ENCODE measurements at regions not wholly inside any gene's neighbourhood (a gene's known extent, or its start where the extent isn't known, plus 50 kb on each side); places are given as distances from the start of the nearest gene placed in this dataset.

DNA sequence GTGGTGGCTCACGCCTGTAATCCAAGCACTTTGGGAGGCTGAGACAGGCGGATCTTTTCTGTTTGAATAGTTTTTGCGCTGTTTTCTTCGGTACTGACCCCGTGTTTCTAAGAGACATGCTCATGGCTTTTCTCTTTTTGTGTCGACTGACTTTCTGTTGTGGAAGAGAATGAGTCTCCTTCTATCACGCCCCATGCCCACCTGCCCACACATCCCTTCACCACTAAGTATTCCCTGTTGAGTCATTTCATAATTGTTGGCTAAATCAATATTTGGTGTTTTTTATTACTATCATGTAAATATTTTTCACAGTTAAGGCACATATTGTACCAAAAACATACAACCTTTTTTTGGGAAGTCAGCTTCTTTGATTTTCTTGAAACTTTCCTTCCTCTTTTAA is 198.8 kb upstream of the TWIST2 start:
- no peaks in the 10 kb centered on the region for H3K36me3 Mint-ChIP-seq (ENCODE audit: low read depth)
- peaks cover 6% of the 10 kb centered on the region for H3K4me1 Mint-ChIP-seq (ENCODE audit: low read depth)
- H3K27ac Mint-ChIP-seq: no peak overlapping the region
- no peak for DNase-seq (ENCODE audit: low spot score)
- H3K27me3 Mint-ChIP-seq (ENCODE audit: low read depth): no peaks in the 10 kb centered on the region
- H3K9me3 Mint-ChIP-seq: no peaks in the 10 kb centered on the region
- no peak overlapping the region for H3K4me3 Mint-ChIP-seq (ENCODE audit: low read depth)
- intact Hi-C loops (cut with micrococcal nuclease): no loop called here

GRCh38 chr2:238649936-238650518 is 197.9 kb upstream of the TWIST2 start:
- H3K27me3 Mint-ChIP-seq (ENCODE audit: low read depth): no peaks in the 10 kb centered on the region
- no peaks in the 10 kb centered on the region for H3K36me3 Mint-ChIP-seq (ENCODE audit: low read depth)
- no peaks in the 10 kb centered on the region for H3K4me1 Mint-ChIP-seq (ENCODE audit: low read depth)
- H3K4me3 Mint-ChIP-seq (ENCODE audit: low read depth): no peak overlapping the region
- H3K9me3 Mint-ChIP-seq: no peaks in the 10 kb centered on the region
- H3K27ac Mint-ChIP-seq: no peak overlapping the region
- intact Hi-C loops (cut with micrococcal nuclease): no loop called here
- no peak for DNase-seq (ENCODE audit: low spot score)

- Mint-ChIP-seq H3K27ac (no peak overlapping the region), H3K9me3 (no peaks in the 10 kb centered on the region), H3K4me3 (ENCODE audit: low read depth) (no peak overlapping the region), H3K4me1 (ENCODE audit: low read depth) (no peaks in the 10 kb centered on the region), H3K36me3 (ENCODE audit: low read depth) (no peaks in the 10 kb centered on the region), H3K27me3 (ENCODE audit: low read depth) (no peaks in the 10 kb centered on the region)
- intact Hi-C loops (cut with micrococcal nuclease): no loop called here
- DNase-seq (ENCODE audit: low spot score): no peak
Observed at GRCh38 chr2:238650536-238650935, 197.3 kb upstream of the TWIST2 start.

GRCh38 chr2:238651306-238652052 is 196.4 kb upstream of the TWIST2 start:
- no peaks in the 10 kb centered on the region for H3K4me1 Mint-ChIP-seq (ENCODE audit: low read depth)
- no peaks in the 10 kb centered on the region for H3K36me3 Mint-ChIP-seq (ENCODE audit: low read depth)
- no peak overlapping the region for H3K27ac Mint-ChIP-seq
- no peak for DNase-seq (ENCODE audit: low spot score)
- H3K27me3 Mint-ChIP-seq (ENCODE audit: low read depth): no peaks in the 10 kb centered on the region
- H3K9me3 Mint-ChIP-seq: no peaks in the 10 kb centered on the region
- H3K4me3 Mint-ChIP-seq (ENCODE audit: low read depth): no peak overlapping the region
- intact Hi-C loops (cut with micrococcal nuclease): no loop called here

DNA sequence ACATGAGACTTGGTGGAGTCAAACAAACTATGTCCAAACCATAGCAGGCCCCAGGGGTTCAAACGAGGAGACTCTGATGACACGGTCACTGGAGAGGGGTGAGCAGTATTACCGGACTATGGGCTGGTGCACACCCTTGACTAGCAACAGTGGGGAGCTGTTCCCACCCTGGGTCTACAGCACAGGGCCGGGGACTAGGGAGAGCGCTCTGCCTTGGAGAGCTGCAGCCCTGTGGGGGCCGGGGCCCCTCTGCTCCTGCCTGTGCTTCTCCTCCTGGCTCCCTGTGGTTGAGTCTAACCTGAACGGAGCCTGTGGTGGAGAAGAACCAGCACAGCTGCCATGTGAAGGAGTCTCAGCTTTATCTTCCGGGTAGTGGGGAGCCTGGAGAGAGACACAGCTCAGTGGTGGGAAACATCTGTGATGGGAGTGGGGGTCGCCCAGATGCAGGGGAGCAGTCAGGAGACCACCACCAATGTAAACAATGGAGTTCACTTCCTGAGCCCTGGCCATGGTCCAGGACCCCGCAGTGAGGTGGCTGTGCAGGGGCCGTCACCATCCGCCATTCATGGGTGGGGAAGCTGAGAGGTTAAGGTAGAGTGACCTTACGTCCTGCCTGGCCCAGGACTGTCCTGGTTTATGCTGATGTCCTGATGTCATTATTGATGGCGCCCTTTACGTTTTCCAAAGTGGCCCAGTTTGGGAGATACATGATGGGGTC is 195.7 kb upstream of the TWIST2 start:
- no peak for DNase-seq (ENCODE audit: low spot score)
- no peak overlapping the region for H3K27ac Mint-ChIP-seq

DNA sequence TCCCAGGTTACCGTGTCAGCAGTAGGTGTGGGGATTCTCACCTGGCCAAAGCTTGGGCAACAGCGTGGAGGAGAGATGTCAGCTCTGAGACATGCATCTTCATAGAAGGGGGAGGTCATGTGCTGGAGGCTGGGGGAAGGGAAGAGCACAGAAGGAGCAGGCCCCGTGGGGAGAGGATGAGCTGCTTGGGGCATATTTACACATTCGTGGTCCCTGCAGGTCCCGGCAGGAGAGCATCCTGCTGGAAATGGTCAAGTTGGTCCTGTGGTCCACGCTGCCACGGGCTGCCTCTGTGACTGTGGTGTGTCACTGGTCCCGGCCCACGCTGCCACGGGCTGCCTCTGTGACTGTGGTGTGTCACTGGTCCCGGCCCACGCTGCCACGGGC is 195.1 kb upstream of the TWIST2 start:
- DNase-seq (ENCODE audit: low spot score): no peak
- no peak overlapping the region for H3K27ac Mint-ChIP-seq
- no peaks in the 10 kb centered on the region for H3K4me1 Mint-ChIP-seq (ENCODE audit: low read depth)
- no peak overlapping the region for H3K4me3 Mint-ChIP-seq (ENCODE audit: low read depth)
- intact Hi-C loops (cut with micrococcal nuclease): no loop called here
- no peaks in the 10 kb centered on the region for H3K9me3 Mint-ChIP-seq
- no peaks in the 10 kb centered on the region for H3K27me3 Mint-ChIP-seq (ENCODE audit: low read depth)
- H3K36me3 Mint-ChIP-seq (ENCODE audit: low read depth): no peaks in the 10 kb centered on the region

More for the DNA sequence above, 195.7 kb upstream of the TWIST2 start:
- Mint-ChIP-seq H3K4me1 (ENCODE audit: low read depth) (no peaks in the 10 kb centered on the region), H3K27me3 (ENCODE audit: low read depth) (no peaks in the 10 kb centered on the region), H3K36me3 (ENCODE audit: low read depth) (no peaks in the 10 kb centered on the region), H3K4me3 (ENCODE audit: low read depth) (no peak overlapping the region), H3K9me3 (no peaks in the 10 kb centered on the region)
- intact Hi-C loops (cut with micrococcal nuclease): no loop called here

- H3K27me3 Mint-ChIP-seq (ENCODE audit: low read depth): no peaks in the 10 kb centered on the region
- no peaks in the 10 kb centered on the region for H3K36me3 Mint-ChIP-seq (ENCODE audit: low read depth)
- intact Hi-C loops (cut with micrococcal nuclease): no loop called here
- no peaks in the 10 kb centered on the region for H3K4me1 Mint-ChIP-seq (ENCODE audit: low read depth)
- H3K27ac Mint-ChIP-seq: no peak overlapping the region
- no peak overlapping the region for H3K4me3 Mint-ChIP-seq (ENCODE audit: low read depth)
- no peak for DNase-seq (ENCODE audit: low spot score)
- H3K9me3 Mint-ChIP-seq: no peaks in the 10 kb centered on the region
Observed at GRCh38 chr2:238653431-238654109, 194.3 kb upstream of the TWIST2 start.

DNA sequence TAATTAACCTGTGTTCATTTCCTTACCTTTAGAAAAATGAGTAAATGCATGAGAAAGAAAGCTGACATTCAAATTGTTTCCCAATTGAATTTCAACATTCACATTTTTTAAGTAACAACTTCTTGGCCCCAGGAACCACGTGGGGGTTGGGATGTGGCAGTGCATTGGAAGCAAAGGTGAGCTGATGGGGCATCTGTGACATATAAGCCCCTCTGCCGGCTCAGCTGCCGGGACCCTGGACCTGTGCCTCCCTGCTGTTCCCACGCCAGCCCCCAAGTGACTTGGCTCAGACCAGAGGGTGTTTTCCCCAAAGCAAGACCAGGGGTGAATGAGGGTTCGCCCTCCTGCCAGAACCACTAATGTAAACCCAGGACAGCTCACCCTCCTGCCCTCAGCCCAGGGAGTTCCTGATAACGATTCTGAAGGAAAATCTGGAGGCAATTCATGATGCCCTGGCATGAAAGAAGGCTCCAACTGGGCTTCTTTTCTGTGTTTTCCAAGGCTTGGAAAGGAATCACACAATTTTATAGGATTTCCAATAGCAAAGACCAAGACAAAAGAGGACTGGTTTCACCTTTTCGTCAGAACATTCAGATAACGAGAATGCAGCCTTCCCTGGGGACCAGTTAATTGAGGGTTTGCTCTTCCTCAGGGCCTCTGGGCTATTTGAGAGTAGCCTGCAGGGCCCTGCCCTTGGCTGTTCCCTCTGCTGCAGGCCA is 193.2 kb upstream of the TWIST2 start:
- DNase-seq (ENCODE audit: low spot score): no peak
- no peak overlapping the region for H3K27ac Mint-ChIP-seq
- H3K27me3 Mint-ChIP-seq (ENCODE audit: low read depth): no peaks in the 10 kb centered on the region
- no peaks in the 10 kb centered on the region for H3K9me3 Mint-ChIP-seq
- no peaks in the 10 kb centered on the region for H3K36me3 Mint-ChIP-seq (ENCODE audit: low read depth)
- intact Hi-C loops (cut with micrococcal nuclease): no loop called here
- H3K4me1 Mint-ChIP-seq (ENCODE audit: low read depth): no peaks in the 10 kb centered on the region
- H3K4me3 Mint-ChIP-seq (ENCODE audit: low read depth): no peak overlapping the region

- Mint-ChIP-seq H3K9me3 (no peaks in the 10 kb centered on the region), H3K4me3 (ENCODE audit: low read depth) (no peak overlapping the region), H3K27ac (no peak overlapping the region), H3K4me1 (ENCODE audit: low read depth) (no peaks in the 10 kb centered on the region), H3K27me3 (ENCODE audit: low read depth) (no peaks in the 10 kb centered on the region), H3K36me3 (ENCODE audit: low read depth) (no peaks in the 10 kb centered on the region)
- intact Hi-C loops (cut with micrococcal nuclease): no loop called here
- DNase-seq (ENCODE audit: low spot score): no peak
Observed at GRCh38 chr2:238655198-238655860, 192.6 kb upstream of the TWIST2 start.

GRCh38 chr2:238655974-238656722 is 191.7 kb upstream of the TWIST2 start:
- Mint-ChIP-seq H3K4me1 (ENCODE audit: low read depth) (no peaks in the 10 kb centered on the region), H3K9me3 (peaks cover 1% of the 10 kb centered on the region), H3K27ac (no peak overlapping the region), H3K4me3 (ENCODE audit: low read depth) (no peak overlapping the region), H3K36me3 (ENCODE audit: low read depth) (no peaks in the 10 kb centered on the region), H3K27me3 (ENCODE audit: low read depth) (no peaks in the 10 kb centered on the region)
- DNase-seq (ENCODE audit: low spot score): no peak
- intact Hi-C loops (cut with micrococcal nuclease): no loop called here

DNA sequence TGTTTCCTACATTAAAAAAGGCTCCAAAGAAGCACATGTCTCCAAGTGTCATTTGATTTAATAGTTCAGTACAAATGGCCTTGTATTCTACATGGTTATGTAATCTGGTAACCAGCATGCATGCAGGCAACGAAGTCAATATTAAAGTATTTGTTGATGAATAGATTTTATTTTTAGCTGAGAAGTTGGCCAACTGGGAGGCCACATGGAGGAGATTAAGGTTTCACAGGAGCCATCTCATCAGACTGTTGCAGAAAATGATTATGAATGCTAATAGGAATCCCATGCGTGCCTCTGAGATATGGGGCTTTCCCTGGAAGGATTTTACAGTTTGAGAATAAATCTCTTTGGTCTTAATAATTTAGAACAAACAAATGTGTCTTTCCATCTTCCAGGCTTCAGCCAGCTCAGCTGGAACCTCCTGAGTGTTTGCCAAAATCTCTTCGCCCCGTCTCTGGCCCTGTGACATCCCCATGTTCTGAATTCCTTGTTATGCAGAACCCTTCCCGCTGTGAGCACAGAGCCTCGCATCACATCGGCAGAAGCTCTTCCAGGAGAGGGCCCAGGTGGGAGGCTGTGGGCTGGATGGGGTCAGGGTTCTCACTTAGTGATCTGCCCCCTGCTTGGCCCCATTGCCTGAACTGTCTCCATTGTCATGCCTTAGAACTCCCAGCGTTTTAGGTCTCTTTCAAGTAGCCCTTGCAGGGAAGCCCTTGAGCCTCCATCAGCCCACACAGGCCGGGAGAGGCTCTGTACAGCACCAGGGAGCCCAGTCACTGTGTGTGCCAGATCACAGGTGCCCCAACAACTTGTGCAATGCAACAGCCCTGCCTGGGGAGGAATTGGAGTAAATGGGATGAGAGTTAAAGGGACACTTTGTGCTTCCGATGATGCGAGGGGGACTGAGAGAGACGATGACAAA is 190.5 kb upstream of the TWIST2 start:
- Mint-ChIP-seq H3K27ac (no peak overlapping the region), H3K4me1 (ENCODE audit: low read depth) (no peaks in the 10 kb centered on the region), H3K27me3 (ENCODE audit: low read depth) (no peaks in the 10 kb centered on the region), H3K36me3 (ENCODE audit: low read depth) (no peaks in the 10 kb centered on the region), H3K4me3 (ENCODE audit: low read depth) (no peak overlapping the region), H3K9me3 (peaks cover 4% of the 10 kb centered on the region)
- intact Hi-C loops (cut with micrococcal nuclease): no loop called here
- DNase-seq (ENCODE audit: low spot score): no peak

All from activated T-helper 2 cell treated with anti-CD3 and anti-CD28 coated beads, Interferon-gamma antibody, Interleukin-2, Interleukin-4, amounts not matched to agents 10 μg/mL and 5 μg/mL and 100 μg/mL, durations not matched to agents 14 hours and 24 hours and 36 hours (primary cell).